ENCODE measurements at regions not wholly inside any gene's neighbourhood (a gene's known extent, or its start where the extent isn't known, plus 50 kb on each side); places are given as distances from the start of the nearest gene placed in this dataset.

- no peaks in the 10 kb centered on the region for H3K9me2 ChIP-seq (replicated peaks; ENCODE audit: insufficient read depth, low read length)
- H3K4me2 ChIP-seq (ENCODE audit: low read depth, low read length, poor library complexity, severe bottlenecking) = no peak overlapping the region
- no peak overlapping the region for H3K4me3 ChIP-seq (ENCODE audit: insufficient read depth, low read length, poor library complexity, severe bottlenecking)
- no peaks in the 10 kb centered on the region for H3K36me3 ChIP-seq (ENCODE audit: low read length)
- no peaks in the 10 kb centered on the region for H3K27me3 ChIP-seq (ENCODE audit: low read length)
- H4K20me1 ChIP-seq (ENCODE audit: low read depth, low read length) = no peaks in the 10 kb centered on the region
- TF ChIP-seq EZH2phosphoT487 (conservative IDR thresholded peaks at IDR 0.05; ENCODE audit: low read length) (no peak), CTCF (IDR thresholded peaks at IDR 0.05; ENCODE audit: insufficient read depth, low read length, poor library complexity, severe bottlenecking) (no peak)
- H2AFZ ChIP-seq (ENCODE audit: low read depth, low read length, severe bottlenecking) = no peak overlapping the region
- H3K27ac ChIP-seq (ENCODE audit: low read depth, low read length) = no peak overlapping the region
- H3F3A ChIP-seq (ENCODE audit: insufficient read depth) = no peaks in the 10 kb centered on the region
- H3K9me3 ChIP-seq (ENCODE audit: insufficient read depth, low read length) = no peaks in the 10 kb centered on the region
- no peaks in the 10 kb centered on the region for H3K79me2 ChIP-seq (ENCODE audit: insufficient read depth, low read length)
- H3K9ac ChIP-seq (ENCODE audit: low read length) = no peak overlapping the region
Observed at GRCh38 chrX:129000797-129001196, 522.5 kb downstream of the SMARCA1 start.

- TF ChIP-seq EZH2phosphoT487 (conservative IDR thresholded peaks at IDR 0.05; ENCODE audit: low read length) (no peak), CTCF (IDR thresholded peaks at IDR 0.05; ENCODE audit: insufficient read depth, low read length, poor library complexity, severe bottlenecking) (no peak)
- Histone ChIP-seq H3K4me2 (ENCODE audit: low read depth, low read length, poor library complexity, severe bottlenecking) (no peak overlapping the region), H3F3A (ENCODE audit: insufficient read depth) (no peaks in the 10 kb centered on the region), H3K79me2 (ENCODE audit: insufficient read depth, low read length) (no peaks in the 10 kb centered on the region), H3K4me3 (ENCODE audit: insufficient read depth, low read length, poor library complexity, severe bottlenecking) (no peak overlapping the region), H4K20me1 (ENCODE audit: low read depth, low read length) (no peaks in the 10 kb centered on the region), H3K36me3 (ENCODE audit: low read length) (no peaks in the 10 kb centered on the region), H2AFZ (ENCODE audit: low read depth, low read length, severe bottlenecking) (no peak overlapping the region), H3K27me3 (ENCODE audit: low read length) (no peaks in the 10 kb centered on the region), H3K9me2 (replicated peaks; ENCODE audit: insufficient read depth, low read length) (no peaks in the 10 kb centered on the region), H3K27ac (ENCODE audit: low read depth, low read length) (no peak overlapping the region), H3K9ac (ENCODE audit: low read length) (no peak overlapping the region), H3K9me3 (ENCODE audit: insufficient read depth, low read length) (no peaks in the 10 kb centered on the region)
Observed at GRCh38 chrX:129000018-129000417, 523.3 kb downstream of the SMARCA1 start.

GRCh38 chrX:128992107-128992971 is 531.0 kb downstream of the SMARCA1 start:
- Histone ChIP-seq H3K4me2 (ENCODE audit: low read depth, low read length, poor library complexity, severe bottlenecking) (no peak overlapping the region), H3K4me3 (ENCODE audit: insufficient read depth, low read length, poor library complexity, severe bottlenecking) (no peak overlapping the region), H3K79me2 (ENCODE audit: insufficient read depth, low read length) (no peaks in the 10 kb centered on the region), H4K20me1 (ENCODE audit: low read depth, low read length) (no peaks in the 10 kb centered on the region), H3K9me3 (ENCODE audit: insufficient read depth, low read length) (no peaks in the 10 kb centered on the region), H3K36me3 (ENCODE audit: low read length) (no peaks in the 10 kb centered on the region), H3K27me3 (ENCODE audit: low read length) (no peaks in the 10 kb centered on the region), H3F3A (ENCODE audit: insufficient read depth) (no peaks in the 10 kb centered on the region), H3K9me2 (replicated peaks; ENCODE audit: insufficient read depth, low read length) (no peaks in the 10 kb centered on the region), H3K9ac (ENCODE audit: low read length) (no peak overlapping the region), H2AFZ (ENCODE audit: low read depth, low read length, severe bottlenecking) (no peak overlapping the region), H3K27ac (ENCODE audit: low read depth, low read length) (no peak overlapping the region)
- TF ChIP-seq CTCF (IDR thresholded peaks at IDR 0.05; ENCODE audit: insufficient read depth, low read length, poor library complexity, severe bottlenecking) (no peak), EZH2phosphoT487 (conservative IDR thresholded peaks at IDR 0.05; ENCODE audit: low read length) (no peak)

Measured in SU-DHL-6 (cell line).